Colonic mucosa (tissue), 4 donors: ENCODE measurements at regions not wholly inside any gene's neighbourhood (a gene's known extent, or its start where the extent isn't known, plus 50 kb on each side); places are given as distances from the start of the nearest gene placed in this dataset.
"Not testable (repeated sequence)": the region's sequence is repeated elsewhere in the genome, so short reads cannot be mapped to it uniquely, and the experiment has no call there.

Experiments used
- DNase-seq: peaks from one replicate; pipeline ENCODE4 v3.0.0-alpha.2; 2020
- H3K27ac ChIP-seq: fragments of 200-600 bp; one replicate; pipeline ENCODE4 v1.8.0; 2021
- H3K27me3 ChIP-seq: fragments of 200-600 bp; one replicate; pipeline ENCODE4 v1.8.0; 2021
- H3K36me3 ChIP-seq: fragments of 200-600 bp; one replicate; pipeline ENCODE4 v1.8.0; 2021
- H3K4me1 ChIP-seq: fragments of 200-600 bp; one replicate; pipeline ENCODE4 v1.8.0; 2021; ENCODE audit warnings: mild to moderate bottlenecking
- H3K4me3 ChIP-seq: fragments of 200-600 bp; one replicate; pipeline ENCODE4 v1.8.0; 2021
- H3K9ac ChIP-seq, 2 donors: one replicate each; pipeline ENCODE4 v1.7.0; 2013; ENCODE audit warnings: control low read depth in 2 of 2, low read depth in 2 of 2, low read length in 2 of 2
- H3K9me3 ChIP-seq: fragments of 200-600 bp; one replicate; pipeline ENCODE4 v1.8.0; 2021
- CTCF ChIP-seq: fragments of 200-600 bp; IDR thresholded peaks from one replicate; pipeline ENCODE4 v1.8.0; 2022; ENCODE audit warnings: antibody characterized with exemption, mild to moderate bottlenecking
- intact Hi-C: fragments of 100-400 bp; cut with DNase I; formaldehyde crosslinking; loops from one replicate; pipeline ENCODE4 v1.14.1; 2022
- donor health status: healthy.
- donor health status: DM: no; HTN: no; CAD: no.
- donor health status: DM: no; HTN: no; CAD: no.

DNA sequence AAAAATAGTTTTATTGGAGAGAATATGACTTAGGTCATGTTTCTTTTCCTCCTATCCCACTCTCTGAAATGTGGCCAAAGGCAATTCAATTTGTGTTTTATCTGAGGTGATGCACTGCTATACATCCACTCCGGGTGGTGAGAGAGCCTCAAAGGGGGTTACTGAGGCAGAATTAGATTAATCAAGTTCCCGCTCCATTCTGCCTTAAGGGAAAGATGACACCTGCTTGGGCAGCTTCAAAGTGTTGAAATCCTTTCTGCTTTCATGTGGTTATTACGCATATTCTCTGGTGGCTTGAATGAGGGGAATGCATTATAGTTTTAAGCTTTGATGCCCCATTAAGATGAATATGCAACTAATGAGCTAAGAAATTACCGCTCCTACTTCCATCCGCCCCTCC, 213.0 kb upstream of the TMEFF2 start:
- Histone ChIP-seq H3K4me1 (no peaks in the 10 kb centered on the region), H3K4me3 (no peak overlapping the region), H3K27me3 (no peaks in the 10 kb centered on the region), H3K36me3 (no peaks in the 10 kb centered on the region), H3K9ac (no peak overlapping the region), H3K9me3 (no peaks in the 10 kb centered on the region), H3K27ac (no peak overlapping the region)
- no peak for DNase-seq
- no peak for TF ChIP-seq CTCF
- intact Hi-C loops = no loop called here

GRCh38 chr2:192398236-192398635, 203.5 kb upstream of the TMEFF2 start:
- H3K36me3 ChIP-seq = no peaks in the 10 kb centered on the region
- TF ChIP-seq CTCF = no peak
- DNase-seq = no peak
- H3K9me3 ChIP-seq = no peaks in the 10 kb centered on the region
- no peaks in the 10 kb centered on the region for H3K4me1 ChIP-seq
- no peak overlapping the region for H3K9ac ChIP-seq
- intact Hi-C loops = no loop called here
- H3K27ac ChIP-seq = no peak overlapping the region
- no peaks in the 10 kb centered on the region for H3K27me3 ChIP-seq
- H3K4me3 ChIP-seq = no peak overlapping the region

- intact Hi-C loops = no loop called here
- Histone ChIP-seq H3K4me3 (no peak overlapping the region), H3K27ac (no peak overlapping the region), H3K36me3 (no peaks in the 10 kb centered on the region), H3K27me3 (no peaks in the 10 kb centered on the region), H3K9ac (no peak overlapping the region), H3K9me3 (no peaks in the 10 kb centered on the region), H3K4me1 (no peaks in the 10 kb centered on the region)
- DNase-seq = no peak
- no peak for TF ChIP-seq CTCF
Observed at GRCh38 chr2:192394605-192395004, 199.9 kb upstream of the TMEFF2 start.

- Histone ChIP-seq H3K36me3 (no peaks in the 10 kb centered on the region), H3K4me1 (no peaks in the 10 kb centered on the region), H3K9ac (no peak overlapping the region), H3K27me3 (no peaks in the 10 kb centered on the region), H3K4me3 (no peak overlapping the region), H3K27ac (no peak overlapping the region), H3K9me3 (no peaks in the 10 kb centered on the region)
- intact Hi-C loops = no loop called here
- DNase-seq = no peak
- no peak for TF ChIP-seq CTCF
Observed at GRCh38 chr2:192391041-192391440, 196.3 kb upstream of the TMEFF2 start.

- Histone ChIP-seq H3K9ac (no peak overlapping the region), H3K27ac (no peak overlapping the region), H3K9me3 (no peaks in the 10 kb centered on the region), H3K4me1 (no peaks in the 10 kb centered on the region), H3K27me3 (no peaks in the 10 kb centered on the region), H3K4me3 (no peak overlapping the region), H3K36me3 (no peaks in the 10 kb centered on the region)
- no peak for DNase-seq
- TF ChIP-seq CTCF = no peak
- intact Hi-C loops = no loop called here
Observed at GRCh38 chr2:192390401-192390800, 195.7 kb upstream of the TMEFF2 start.

DNA sequence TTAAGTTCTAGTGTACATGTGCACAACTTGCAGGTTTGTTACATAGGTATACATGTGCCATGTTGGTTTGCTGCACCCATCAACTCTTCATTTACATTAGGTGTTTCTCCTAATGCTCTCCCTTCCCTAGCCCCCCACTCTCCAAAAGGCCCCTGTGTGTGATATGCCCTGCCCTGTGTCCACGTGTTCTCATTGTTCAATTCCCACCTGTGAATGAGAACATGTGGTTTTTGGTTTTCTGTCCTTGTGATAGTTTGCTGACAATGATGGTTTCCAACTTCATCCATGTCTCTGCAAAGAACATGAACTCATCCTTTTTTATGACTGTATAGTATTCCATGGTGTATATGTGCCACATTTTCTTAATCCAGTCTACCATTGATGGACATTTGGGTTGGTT, 189.5 kb upstream of the TMEFF2 start:
- H3K9ac ChIP-seq, DNase-seq, H3K27ac ChIP-seq, H3K4me1 ChIP-seq, intact Hi-C loops, H3K36me3 ChIP-seq, H3K27me3 ChIP-seq, H3K9me3 ChIP-seq, H3K4me3 ChIP-seq: not testable (repeated sequence)
